ENCODE measurements at regions not wholly inside any gene's neighbourhood (a gene's known extent, or its start where the extent isn't known, plus 50 kb on each side); places are given as distances from the start of the nearest gene placed in this dataset.

DNA sequence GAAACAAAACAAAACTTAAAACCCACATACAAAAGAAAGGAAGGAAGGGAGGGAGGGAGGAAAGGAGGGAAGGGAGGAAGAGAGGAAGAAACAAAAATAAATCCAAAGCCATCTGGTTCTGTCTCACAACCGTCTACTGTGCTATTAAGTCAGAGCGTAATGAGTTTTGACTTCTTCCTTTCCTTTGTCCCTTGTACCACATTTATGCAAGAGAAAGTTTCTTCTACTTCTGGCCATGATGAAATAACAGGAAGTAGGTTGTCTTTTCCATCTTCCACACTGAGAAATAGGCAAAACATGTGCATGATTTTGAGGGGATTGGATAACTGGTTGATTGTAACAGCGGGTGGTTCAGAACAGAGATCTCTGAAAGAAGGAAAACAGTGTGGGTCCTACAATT, 121.4 kb downstream of the CTAGE1 start:
- TF ChIP-seq, protein P1, sequence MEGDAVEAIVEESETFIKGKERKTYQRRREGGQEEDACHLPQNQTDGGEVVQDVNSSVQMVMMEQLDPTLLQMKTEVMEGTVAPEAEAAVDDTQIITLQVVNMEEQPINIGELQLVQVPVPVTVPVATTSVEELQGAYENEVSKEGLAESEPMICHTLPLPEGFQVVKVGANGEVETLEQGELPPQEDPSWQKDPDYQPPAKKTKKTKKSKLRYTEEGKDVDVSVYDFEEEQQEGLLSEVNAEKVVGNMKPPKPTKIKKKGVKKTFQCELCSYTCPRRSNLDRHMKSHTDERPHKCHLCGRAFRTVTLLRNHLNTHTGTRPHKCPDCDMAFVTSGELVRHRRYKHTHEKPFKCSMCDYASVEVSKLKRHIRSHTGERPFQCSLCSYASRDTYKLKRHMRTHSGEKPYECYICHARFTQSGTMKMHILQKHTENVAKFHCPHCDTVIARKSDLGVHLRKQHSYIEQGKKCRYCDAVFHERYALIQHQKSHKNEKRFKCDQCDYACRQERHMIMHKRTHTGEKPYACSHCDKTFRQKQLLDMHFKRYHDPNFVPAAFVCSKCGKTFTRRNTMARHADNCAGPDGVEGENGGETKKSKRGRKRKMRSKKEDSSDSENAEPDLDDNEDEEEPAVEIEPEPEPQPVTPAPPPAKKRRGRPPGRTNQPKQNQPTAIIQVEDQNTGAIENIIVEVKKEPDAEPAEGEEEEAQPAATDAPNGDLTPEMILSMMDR (IDR thresholded peaks at IDR 0.05), result no peak
- TF ChIP-seq POLR2AphosphoS5 (IDR thresholded peaks at IDR 0.05), result no peak
- TF ChIP-seq POLR2A (IDR thresholded peaks at IDR 0.05), result no peak
- TF ChIP-seq EP300 (IDR thresholded peaks at IDR 0.05), result no peak

Measured in gastroesophageal sphincter (tissue), 3 donors.